Ovary (tissue), 3 donors: ENCODE measurements at regions not wholly inside any gene's neighbourhood (a gene's known extent, or its start where the extent isn't known, plus 50 kb on each side); places are given as distances from the start of the nearest gene placed in this dataset.

ENCODE experiments used
- CTCF ChIP-seq, 3 donors: fragments of 450-650 bp in 2 of 3; fragments of 200-600 bp in 1 of 3; IDR thresholded peaks; one replicate each; pipeline versions ENCODE4 v1.5.1 to v1.8.0; 2016 to 2022; ENCODE audit warnings: antibody characterized with exemption in 3 of 3, mild to moderate bottlenecking in 1 of 3
- EP300 ChIP-seq: sonication (generic); formaldehyde crosslinking; IDR thresholded peaks from one replicate; pipeline ENCODE4 v1.6.1; 2017; ENCODE audit warnings: antibody characterized with exemption
- POLR2A ChIP-seq: fragments of 450-650 bp; IDR thresholded peaks from one replicate; pipeline ENCODE4 v1.6.1; 2017; ENCODE audit warnings: antibody characterized with exemption, mild to moderate bottlenecking, moderate library complexity
- donor health status: DM: no; HTN: no; CAD: no.

GRCh38 chr6:138571181-138571580, 71.9 kb upstream of the NHSL1 start:
- no peak for TF ChIP-seq POLR2A
- TF ChIP-seq CTCF (IDR thresholded peaks at IDR 0.05): no peak
- TF ChIP-seq EP300: no peak
